ENCODE measurements at regions not wholly inside any gene's neighbourhood (a gene's known extent, or its start where the extent isn't known, plus 50 kb on each side); places are given as distances from the start of the nearest gene placed in this dataset.
"Not testable (repeated sequence)": the region's sequence is repeated elsewhere in the genome, so short reads cannot be mapped to it uniquely, and the experiment has no call there.

DNA sequence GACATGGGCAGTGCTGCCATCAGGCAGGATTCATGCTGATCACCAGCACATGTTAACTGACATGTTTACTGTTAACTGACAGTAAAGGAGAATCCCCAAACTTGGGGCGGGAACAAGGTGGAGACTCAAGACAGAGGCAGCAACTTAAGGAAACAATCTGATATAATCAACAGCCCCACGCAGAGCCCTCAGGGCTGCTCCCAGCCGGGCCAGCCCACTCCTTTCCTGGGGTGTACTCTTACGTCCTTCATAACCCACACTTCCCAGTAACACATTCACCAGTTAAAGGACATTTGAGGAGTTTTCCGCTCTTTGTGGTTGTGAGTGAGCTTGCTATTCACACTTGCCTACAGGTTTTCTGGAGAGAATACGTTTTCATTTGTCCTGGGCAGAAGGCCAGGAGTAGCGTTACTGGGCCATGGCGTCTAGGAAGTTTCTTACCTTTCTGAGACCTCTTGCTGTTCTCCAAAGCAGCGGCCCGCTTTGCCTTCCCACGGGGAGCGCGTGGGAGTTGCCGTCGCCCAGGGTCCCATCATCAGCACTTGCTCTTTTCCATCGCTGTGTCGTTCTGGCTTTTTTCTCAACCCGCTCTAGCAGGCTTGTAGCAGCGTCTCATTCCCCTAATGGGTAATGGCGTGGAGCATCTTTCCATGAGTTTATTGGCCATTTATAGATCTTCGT is 56.4 kb downstream of the FOXF2 start:
- no peak for DNase-seq

DNA sequence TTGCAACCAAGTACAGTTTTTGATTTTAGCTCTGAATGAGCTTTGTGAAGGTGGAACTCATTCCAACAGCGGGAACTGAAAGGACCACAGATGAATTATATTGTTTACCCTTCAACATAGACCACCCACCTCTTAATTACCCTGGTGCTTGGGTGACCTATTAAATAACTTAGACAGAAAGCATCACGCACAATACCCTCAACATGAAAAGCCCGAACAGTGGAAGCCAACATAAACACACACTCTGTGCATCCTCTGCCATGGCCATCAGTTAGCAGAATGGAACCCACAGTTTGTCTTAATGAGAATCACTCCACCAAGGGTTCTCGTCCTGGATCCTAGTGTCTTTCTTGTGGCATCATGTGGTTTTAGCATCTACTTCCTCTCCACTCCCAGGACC is 60.5 kb downstream of the FOXF2 start:
- DNase-seq: no peak

DNA sequence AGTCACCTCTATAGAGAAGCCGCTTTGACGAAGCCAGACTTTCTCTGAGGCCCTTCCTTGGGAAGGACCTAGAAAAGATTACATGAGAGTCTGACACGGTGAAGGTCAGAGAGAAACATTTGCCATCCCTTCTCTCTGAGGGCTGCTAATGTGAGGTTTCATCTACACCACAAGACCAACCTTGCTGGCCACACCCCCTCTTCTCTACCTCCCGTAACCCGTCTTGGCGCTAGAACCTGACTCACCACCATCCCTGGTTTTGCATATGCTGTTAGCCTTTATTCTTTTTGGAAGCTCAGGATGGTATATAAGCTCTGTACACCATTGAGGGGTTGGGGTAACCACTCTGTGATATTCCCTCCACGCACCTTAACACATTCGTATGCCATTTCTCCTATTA is 63.6 kb downstream of the FOXF2 start:
- no peak for DNase-seq

DNA sequence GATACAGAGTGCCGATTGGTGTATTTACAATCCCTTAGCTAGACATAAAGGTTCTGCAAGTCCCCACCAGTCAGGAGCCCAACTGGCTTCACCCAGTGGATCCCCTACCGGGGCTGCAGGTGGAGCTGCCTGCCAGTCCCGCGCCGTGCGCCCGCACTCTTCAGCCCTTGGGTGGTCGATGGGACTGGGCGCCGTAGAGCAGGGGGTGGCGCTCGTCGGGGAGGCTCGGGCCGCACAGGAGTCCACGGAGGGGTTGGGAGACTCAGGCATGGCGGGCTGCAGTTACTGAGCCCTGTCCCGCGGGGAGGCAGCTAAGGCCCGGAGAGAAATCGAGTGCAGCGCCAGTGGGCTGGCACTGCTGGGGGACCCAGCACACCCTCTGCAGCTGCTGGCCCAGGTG is 67.4 kb downstream of the FOXF2 start:
- not testable (repeated sequence) for DNase-seq

DNA sequence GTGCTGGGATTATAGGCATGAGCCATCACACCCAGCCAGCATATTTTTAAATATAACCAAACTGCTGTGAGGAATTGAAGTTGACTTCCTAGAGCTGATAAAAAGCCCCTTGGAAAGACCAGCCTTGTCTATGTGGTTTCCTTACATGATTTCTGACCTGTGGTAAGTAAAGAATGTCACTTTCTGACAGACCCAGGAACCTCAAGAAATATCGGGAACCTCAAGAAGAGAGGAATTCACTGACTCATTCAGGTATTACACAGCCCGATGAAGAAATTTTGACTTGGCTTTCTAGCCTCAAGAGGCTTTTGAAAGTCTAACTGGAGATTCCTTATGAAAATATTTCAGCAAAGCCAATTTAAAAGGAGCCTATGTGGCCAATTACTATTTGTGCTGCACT is 71.8 kb downstream of the FOXF2 start:
- peak; percentile 26 for DNase-seq

DNA sequence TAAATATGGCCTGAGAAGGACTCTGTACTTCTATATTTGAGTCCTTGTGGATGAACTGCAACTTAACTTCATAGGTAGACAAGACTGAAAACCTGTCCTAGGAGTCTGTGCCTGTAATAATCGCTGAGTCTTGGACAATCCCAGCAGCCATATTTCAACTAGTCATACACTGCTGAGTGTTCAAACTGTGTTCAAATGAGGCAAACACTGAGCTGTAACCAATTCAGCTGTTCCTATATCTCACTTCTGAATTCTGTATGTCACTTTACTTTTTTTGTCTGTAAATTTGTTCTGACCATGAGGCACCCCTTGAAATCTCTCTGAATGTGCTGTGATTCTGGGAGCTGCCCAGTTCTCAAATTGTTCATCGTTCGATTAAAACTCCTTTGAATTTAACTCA is 72.4 kb downstream of the FOXF2 start:
- no peak for DNase-seq

DNA sequence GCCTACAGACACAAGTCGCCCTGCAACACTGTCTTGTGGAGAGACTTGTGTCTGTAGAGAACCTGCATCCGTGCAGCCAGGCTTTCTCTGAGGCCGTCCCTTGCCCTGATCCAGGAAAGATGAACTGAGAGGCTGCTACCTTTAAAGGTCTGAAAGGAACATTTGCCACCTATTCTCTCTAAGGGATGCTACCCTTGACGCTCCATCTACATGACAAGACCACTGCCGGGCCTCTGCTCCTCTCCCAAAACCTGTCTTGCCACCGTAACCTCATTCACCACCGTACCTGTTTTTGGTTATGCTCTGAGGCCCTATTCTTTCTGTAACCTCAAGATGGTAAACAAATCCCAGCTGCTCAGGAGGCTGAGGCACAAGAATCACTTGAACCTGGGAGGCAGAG is 73.9 kb downstream of the FOXF2 start:
- DNase-seq: no peak

DNA sequence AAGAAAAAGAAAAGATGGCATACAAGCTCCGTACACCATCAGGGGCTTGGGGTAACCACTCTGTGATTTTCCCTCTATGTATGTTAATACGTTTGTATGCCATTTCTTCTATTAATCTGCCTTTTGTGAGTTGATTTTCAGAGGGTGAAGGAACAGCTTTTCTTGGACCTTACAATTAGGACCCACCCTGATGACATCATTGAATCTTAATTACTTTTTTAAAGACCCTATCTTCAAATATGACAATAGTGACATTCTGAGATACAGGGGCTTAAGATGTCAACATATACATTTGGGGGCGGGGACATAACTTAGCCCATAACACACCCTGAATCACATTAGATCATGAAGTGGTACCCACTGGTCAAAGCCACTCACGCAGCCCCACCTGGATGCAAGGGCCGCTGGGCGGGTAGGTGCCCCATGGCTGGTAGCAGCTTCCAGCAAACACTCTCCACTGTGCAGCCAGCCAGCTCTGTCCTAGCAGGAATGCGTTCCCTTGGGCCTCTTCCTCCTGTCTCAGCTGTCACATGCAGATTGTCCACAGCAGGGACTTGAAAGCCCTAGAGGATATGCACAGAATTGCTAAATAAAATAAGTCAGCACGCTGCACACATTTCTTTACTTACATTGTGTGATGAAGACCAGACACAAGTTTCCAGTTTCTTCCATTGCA is 74.5 kb downstream of the FOXF2 start:
- DNase-seq: no peak

DNA sequence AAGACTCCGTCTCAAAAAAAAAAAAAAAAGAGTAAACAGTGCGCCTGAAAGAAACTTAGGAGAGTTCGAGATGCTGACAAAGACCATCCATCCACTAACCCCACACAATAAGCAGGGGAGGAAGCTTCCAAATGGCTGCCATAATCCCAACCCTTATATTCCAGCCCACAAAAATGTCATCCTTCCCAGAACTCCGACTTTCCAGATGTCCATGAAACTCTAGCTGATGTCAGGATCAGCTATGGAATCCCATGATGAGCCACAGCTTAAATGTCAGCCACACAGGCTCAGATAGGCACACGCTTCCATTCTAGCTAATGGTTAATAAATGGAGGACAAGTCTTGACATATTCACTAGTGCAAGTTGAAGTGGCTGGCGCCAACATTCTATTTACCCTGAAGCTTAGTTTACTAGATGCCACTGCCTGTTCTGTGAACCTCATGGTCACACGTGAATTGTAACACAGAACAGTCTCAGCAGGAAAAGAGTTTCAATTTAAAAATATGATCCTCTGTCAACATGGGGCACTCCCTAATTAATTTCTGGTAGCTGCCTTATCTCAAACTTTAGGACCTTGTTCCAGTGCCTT is 75.5 kb downstream of the FOXF2 start:
- DNase-seq: no peak

DNA sequence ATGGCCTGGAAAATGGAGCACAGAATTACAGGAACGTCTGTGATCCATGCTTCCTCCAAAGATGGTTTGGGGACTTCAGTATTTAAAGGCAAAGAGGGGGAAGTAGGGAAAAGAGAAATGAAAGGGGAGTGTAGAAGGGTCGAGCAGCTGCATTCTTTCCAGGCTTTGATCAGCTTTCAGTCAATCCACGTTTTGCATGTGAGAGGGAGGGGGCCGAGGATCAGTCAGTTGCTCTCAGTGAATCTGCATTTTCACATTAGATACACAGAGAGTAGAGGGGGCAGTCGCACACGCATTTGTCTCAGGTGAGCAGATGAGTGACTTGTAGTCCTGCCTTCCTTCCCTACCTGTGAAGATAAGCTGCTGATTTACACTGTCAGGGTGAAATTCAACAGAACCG is 78.8 kb downstream of the FOXF2 start:
- no peak for DNase-seq

DNA sequence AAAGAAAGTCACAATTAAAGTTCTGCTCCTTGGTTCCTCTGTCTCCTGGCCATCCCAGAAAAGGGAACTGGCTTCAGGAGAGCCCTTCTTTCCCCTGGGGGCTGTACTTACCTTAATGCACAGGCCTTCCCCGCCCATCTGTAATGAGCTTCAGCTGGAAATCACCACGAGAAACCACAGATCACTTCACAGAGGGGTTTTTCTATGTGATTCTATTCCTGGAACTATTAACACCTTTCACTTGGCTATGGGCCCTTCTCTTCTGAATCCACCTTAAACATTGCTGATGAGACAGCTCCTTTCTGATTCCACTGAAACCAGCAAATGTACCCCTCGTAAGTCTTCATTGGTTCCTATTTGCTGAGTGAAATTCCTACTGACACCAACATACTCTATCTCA is 80.7 kb downstream of the FOXF2 start:
- no peak for DNase-seq

DNA sequence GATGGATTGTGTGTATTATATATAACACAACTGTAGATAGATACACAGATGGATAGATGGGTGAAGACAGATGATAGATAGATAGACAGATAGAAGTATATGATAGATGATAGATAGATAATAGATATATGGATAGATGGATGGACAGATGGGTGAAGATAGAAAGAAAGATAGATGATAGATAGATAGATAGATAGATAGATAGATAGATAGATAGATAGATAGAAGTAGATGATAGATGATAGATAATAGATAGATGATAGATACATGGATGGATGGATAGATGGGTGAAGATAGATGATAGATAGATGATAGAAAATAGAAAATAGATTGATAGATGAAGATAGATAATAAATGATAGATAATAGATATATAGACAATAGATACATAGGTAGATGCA is 83.3 kb downstream of the FOXF2 start:
- DNase-seq: no peak

DNA sequence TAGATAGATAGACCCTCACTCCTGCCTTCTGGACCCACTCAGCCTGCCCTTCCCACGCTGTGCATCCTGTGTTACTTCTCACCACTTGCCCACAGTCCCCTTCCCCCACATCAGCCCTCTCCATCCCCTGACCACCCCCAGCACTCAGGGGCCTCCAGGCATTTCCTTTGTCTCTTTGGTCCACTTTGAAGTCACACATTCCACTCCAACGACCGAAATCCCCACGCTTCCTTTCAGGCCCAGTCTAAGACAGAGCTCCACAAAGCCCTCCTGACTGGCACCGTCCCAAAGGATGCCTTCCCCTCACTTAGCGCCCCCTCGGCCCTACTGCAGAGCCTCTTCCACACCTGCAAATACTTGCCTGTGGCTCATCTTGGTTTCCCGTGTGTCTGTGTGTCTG is 83.8 kb downstream of the FOXF2 start:
- no peak for DNase-seq

DNA sequence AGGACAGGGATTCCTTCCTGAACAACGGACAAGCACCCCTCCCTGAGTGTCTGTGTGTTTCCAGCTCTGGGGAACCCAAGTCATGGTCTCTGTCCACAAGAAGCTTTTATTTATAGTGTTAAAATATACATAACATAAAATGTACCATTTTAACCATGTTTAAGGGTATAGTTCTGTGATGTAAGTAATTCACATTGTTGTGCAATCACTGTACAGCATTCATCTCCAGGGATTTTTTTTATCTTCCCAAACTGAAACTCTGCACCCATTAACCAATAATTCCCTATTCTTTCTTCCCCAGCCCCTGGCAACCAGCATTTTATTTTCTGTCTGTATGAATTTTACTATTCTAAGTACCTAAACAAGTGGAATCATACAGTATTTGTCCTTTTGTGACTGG is 84.2 kb downstream of the FOXF2 start:
- DNase-seq: no peak

DNA sequence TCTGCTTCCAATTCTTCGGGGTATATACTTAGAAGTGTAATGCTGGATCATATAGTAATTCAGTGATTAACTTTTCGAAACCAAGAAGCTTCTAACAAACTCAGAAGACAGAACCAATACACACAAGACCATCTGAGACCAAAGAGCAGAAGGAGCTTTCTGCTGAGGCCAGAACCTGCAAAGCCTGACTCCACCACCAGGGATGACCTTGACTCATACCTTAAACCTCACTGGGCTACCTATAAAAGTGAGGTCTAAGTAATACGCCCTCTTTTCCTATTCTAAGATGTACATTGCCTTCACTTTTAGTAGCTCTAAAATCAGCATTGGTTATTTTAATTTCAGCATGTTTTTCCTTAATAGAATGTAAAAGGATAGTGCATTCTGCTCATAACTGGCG is 84.8 kb downstream of the FOXF2 start:
- no peak for DNase-seq

DNA sequence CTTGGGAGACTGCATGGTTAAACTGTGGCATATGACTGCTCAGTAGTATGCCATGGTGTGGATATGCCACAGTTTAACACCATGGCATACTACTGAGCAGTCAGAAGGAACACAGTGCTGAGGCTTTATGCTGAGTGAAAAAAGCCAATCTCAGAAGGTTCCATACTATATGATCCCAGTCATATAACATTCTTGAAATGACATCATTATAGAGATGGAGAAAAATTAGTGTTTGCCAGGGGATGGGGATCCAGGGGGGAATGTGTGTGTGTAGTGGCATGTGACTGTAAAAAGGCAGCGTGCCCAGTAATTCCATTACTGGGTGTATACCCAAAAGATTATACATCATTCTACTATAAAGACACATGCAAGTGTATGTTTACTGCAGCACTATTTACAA is 85.8 kb downstream of the FOXF2 start:
- no peak for DNase-seq

DNA sequence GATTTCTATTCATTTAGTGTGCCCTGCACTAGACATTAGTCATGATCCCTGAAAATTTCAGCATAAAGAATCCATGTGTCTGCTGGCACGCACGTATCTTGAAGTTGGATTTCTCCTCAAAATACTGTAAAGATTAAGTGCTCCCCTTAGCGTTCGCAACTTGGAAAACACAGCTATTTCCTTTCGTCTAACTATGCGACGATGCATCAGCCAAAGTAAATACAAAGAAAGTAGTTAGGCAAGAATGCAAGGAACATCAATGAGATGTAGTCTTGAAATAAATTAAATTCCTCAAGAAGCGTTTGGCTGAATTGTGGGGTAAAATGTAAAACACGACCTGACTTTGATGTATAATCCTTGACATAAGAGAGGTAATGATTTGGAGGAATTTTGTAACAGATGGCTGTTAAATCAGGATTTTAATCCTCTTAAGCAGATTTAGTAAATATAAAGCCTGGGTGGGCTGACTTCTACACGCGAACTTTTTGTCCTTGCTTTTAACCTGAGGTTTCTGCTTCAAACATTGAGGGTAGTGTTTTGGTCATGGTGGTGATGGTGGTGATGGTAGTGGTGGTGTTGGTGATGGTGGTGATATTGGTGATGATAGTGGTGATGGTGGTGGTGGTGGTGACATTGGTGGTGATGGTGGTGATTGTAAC is 88.2 kb downstream of the FOXF2 start:
- peak; percentile 69 for DNase-seq

DNA sequence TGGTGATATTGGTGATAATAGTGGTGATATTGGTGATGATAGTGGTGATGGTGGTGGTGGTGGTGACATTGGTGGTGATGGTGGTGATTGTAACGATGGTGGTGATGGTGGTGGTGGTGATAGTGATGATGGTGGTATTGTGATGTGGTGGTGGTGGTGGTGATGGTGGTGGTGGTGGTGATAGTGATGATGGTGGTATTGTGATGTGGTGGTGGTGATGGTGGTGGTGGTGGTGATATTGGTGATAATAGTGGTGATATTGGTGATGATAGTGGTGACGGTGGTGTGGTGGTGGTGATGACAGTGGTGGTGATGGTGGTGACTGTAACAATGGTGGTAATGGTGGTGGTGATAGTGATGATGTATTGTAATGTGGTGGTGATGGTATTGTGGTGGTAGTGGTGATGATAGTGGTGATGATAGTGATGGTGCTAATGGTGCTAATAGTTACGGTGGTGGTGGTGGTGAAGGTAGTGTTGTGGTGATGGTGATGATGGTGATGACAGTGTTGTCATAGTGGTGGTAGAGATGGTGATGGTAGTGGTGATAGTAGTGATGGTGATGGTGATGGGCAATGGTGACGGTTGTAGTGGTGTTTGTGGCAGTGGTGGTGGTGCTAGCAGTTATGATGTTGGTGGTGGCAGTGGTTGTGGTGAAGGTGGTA is 88.9 kb downstream of the FOXF2 start:
- not testable (repeated sequence) for DNase-seq

DNA sequence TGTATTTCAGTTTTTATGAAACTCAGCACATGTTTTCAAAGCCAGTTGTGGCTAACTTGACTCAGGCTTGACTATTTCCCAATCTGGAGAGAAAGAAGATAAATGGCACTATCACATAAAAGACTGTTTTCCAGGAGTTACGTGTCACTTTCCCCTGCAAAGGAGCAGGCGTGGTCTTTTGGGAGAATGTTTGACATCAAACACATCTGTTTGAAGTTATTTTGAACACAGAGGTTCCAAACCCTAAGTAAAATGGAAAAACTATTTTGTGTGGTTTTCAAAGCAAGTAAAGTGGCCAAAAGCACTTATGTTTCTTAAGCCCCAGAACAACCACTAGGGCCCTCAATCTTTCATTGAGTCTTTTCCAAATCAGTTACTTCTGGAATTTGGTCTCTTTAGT is 89.7 kb downstream of the FOXF2 start:
- peak; percentile 31 for DNase-seq

DNA sequence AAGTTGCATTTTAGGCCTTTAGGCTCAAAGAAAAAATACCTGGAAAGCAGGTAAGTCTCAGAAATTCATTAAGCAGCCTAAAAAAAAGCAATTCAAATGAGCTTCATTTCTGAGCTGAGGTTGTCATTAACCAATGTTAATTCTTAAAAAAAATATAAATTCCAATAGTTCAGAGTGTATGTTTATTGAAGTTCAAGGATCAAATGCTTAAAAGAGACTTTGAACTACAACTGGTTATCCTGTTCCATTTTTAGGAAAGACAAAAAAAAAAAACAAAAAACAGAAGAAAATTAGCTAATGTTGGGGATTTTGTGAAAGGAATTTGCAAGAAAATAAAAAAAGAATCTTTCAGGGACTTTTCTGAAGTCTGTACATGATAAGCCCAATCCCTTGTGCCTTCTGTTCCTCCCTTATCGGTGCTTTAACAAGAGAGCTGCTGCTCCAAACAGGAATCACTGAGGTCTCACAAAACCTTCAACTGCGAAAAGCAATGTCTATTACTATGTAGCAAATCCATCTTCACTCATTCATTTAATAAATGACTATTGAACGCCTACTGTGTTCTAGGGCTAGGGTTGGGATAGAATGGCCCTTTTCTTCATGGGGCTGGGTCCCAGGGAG is 90.3 kb downstream of the FOXF2 start:
- DNase-seq: no peak

DNA sequence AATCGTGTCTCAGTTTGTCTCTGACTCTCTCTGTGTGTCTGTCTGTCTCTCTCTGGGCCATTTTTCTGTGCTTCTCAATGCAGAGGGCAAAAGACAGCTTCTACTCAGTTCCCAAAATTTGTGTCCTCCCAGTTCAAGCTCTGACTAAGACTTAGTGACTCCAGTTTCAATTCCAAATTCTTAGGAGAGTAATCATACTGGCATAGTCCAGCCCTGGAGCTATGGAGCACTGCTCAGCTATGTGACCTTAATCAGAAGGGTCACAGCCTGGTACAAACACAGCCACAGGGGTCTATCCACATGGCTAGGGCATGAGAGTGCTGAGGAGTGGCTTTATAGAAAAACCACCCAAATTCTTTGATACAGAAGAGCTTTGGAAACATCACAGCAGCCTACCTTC is 91.9 kb downstream of the FOXF2 start:
- peak; percentile 83 for DNase-seq

DNA sequence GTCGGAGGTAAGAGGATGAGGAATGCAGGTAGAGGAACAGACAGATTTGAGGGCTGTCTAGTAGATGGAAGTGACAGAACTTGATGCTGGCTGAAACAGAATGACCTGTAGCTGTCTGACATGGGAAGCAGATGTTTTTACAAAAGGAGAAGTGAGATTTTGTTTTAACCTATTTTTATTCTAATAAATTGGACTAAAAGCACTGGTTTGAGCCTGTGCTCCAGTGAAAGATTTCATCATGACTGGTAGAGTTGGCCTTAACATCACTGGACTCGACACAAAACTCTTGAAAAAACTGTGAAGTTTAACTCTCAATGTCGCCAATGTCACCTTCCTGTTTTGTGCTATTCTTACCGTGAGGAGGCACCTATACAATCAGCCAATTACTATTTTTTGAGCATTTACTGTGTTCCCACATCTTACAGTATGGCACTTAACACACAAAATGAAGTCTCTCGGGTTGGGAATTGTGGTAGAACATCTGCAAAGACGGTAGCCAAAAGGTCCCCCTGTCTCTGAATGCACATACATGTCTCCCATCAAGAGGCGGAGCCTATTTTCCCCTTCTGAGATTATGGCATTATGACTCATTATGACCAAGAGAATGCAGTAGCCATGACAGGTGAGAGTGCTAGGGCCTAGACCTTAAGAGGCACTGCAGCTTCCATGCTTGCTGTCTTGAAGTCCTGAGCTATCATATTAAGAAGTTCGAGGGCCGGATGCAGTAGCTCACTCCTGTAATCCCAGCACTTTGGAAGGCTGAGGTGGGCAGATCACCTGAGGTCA is 93.2 kb downstream of the FOXF2 start:
- DNase-seq: no peak

All from fibroblast of skin of scalp (primary cell).